ENCODE measurements at regions not wholly inside any gene's neighbourhood (a gene's known extent, or its start where the extent isn't known, plus 50 kb on each side); places are given as distances from the start of the nearest gene placed in this dataset.

- Histone ChIP-seq H3K27ac (no peak overlapping the region), H3K4me3 (no peak overlapping the region), H3K9me3 (no peaks in the 10 kb centered on the region), H3K36me3 (no peaks in the 10 kb centered on the region), H3K27me3 (peaks cover 16% of the 10 kb centered on the region), H3K4me1 (no peaks in the 10 kb centered on the region)
- no peak for TF ChIP-seq POLR2AphosphoS5 (IDR thresholded peaks at IDR 0.05)
- TF ChIP-seq, protein P1, sequence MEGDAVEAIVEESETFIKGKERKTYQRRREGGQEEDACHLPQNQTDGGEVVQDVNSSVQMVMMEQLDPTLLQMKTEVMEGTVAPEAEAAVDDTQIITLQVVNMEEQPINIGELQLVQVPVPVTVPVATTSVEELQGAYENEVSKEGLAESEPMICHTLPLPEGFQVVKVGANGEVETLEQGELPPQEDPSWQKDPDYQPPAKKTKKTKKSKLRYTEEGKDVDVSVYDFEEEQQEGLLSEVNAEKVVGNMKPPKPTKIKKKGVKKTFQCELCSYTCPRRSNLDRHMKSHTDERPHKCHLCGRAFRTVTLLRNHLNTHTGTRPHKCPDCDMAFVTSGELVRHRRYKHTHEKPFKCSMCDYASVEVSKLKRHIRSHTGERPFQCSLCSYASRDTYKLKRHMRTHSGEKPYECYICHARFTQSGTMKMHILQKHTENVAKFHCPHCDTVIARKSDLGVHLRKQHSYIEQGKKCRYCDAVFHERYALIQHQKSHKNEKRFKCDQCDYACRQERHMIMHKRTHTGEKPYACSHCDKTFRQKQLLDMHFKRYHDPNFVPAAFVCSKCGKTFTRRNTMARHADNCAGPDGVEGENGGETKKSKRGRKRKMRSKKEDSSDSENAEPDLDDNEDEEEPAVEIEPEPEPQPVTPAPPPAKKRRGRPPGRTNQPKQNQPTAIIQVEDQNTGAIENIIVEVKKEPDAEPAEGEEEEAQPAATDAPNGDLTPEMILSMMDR (IDR thresholded peaks at IDR 0.05), result no peak
- TF ChIP-seq POLR2A (IDR thresholded peaks at IDR 0.05), result no peak
- no peak for TF ChIP-seq EP300 (IDR thresholded peaks at IDR 0.05)
- ATAC-seq, result no peak
- 29 to 80% methylated on average over 1 to 5 of the region's 5 CpGs for WGBS, 2 donors (ENCODE audit: low coverage in 1 of 2)
Measured at GRCh38 chr2:157929871-157930667, 53.9 kb upstream of the ACVR1 start.

- Histone ChIP-seq H3K27ac (no peak overlapping the region), H3K36me3 (no peaks in the 10 kb centered on the region), H3K9me3 (no peaks in the 10 kb centered on the region), H3K27me3 (peaks cover 8% of the 10 kb centered on the region), H3K4me3 (no peak overlapping the region), H3K4me1 (no peaks in the 10 kb centered on the region)
- no peak for ATAC-seq
- no peak for TF ChIP-seq POLR2AphosphoS5 (IDR thresholded peaks at IDR 0.05)
- TF ChIP-seq EP300 (IDR thresholded peaks at IDR 0.05), result no peak
- TF ChIP-seq, protein P1 (IDR thresholded peaks at IDR 0.05), result no peak
- no peak for TF ChIP-seq POLR2A (IDR thresholded peaks at IDR 0.05)
Measured at GRCh38 chr2:157928372-157928771, 52.2 kb upstream of the ACVR1 start.

DNA sequence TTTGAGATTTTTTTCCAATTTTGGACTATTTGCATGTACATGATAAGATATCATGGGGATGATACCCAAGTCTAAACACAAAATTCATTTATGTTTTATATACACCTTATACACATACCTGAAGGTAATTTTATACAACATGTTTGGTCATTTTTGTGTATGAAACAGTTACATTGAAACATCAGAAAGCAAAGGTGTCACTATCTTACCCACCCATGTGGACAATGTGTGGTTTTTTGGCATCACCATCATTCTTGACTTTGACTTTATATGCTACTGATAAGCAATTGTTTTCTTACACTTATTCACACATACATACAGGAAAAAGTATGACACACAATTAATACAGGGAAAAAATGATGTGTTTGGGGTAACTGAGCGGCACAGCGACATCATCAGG lies 51.0 kb upstream of the ACVR1 start:
- no peaks in the 10 kb centered on the region for H3K27me3 ChIP-seq
- H3K9me3 ChIP-seq, result no peaks in the 10 kb centered on the region
- ATAC-seq, result no peak
- no peak overlapping the region for H3K4me3 ChIP-seq
- H3K36me3 ChIP-seq, result no peaks in the 10 kb centered on the region
- no peaks in the 10 kb centered on the region for H3K4me1 ChIP-seq
- WGBS, 2 donors (ENCODE audit: low coverage in 1 of 2), result 93% methylated on average over 2 of the region's 2 CpGs
- TF ChIP-seq POLR2AphosphoS5 (IDR thresholded peaks at IDR 0.05) (no peak), EP300 (IDR thresholded peaks at IDR 0.05) (no peak), POLR2A (IDR thresholded peaks at IDR 0.05) (no peak)
- TF ChIP-seq, protein P1 (IDR thresholded peaks at IDR 0.05), result no peak
- H3K27ac ChIP-seq, result no peak overlapping the region

Small RNA genes in the stretch of these regions (small RNA-seq; reads per million reads assigned to genes)
- gene RNU6-932P, result 0 reads per million in 4 donors

Data from gastroesophageal sphincter (tissue), 4 donors.